Nephron (organoid): ENCODE measurements at regions not wholly inside any gene's neighbourhood (a gene's known extent, or its start where the extent isn't known, plus 50 kb on each side); places are given as distances from the start of the nearest gene placed in this dataset.

Experiments
- H3K27ac Mint-ChIP-seq, 3 experiments: 2 replicates each; pipeline ENCODE4 v1.8.0; 2020; ENCODE audit warnings: mixed read lengths in 3 of 3, mild to moderate bottlenecking in 2 of 3, moderate library complexity in 1 of 3
- H3K27me3 Mint-ChIP-seq: 2 replicates; pipeline ENCODE4 v1.8.0; 2021; ENCODE audit warnings: low read depth, mild to moderate bottlenecking, moderate library complexity, mixed read lengths
- H3K36me3 Mint-ChIP-seq: 2 replicates; pipeline ENCODE4 v1.8.0; 2020; ENCODE audit warnings: low read depth, mixed read lengths
- H3K4me1 Mint-ChIP-seq: 2 replicates; pipeline ENCODE4 v1.8.0; 2020; ENCODE audit warnings: mixed read lengths
- H3K4me3 Mint-ChIP-seq, 3 experiments: 2 replicates each; pipeline ENCODE4 v1.8.0; 2020; ENCODE audit warnings: mild to moderate bottlenecking in 3 of 3, mixed read lengths in 3 of 3, moderate library complexity in 2 of 3
- H3K9me3 Mint-ChIP-seq: 2 replicates; pipeline ENCODE4 v1.8.0; 2020; ENCODE audit warnings: mixed read lengths
- CTCF ChIP-seq, 3 experiments: fragments of 200-600 bp; sonication (generic); IDR thresholded peaks; one replicate each; pipeline ENCODE4 v1.5.0; 2021; ENCODE audit warnings: antibody characterized with exemption in 3 of 3; ENCODE audit not compliant: unreplicated experiment in 3 of 3

GRCh38 chr2:67658820-67659219, 261.7 kb downstream of the ETAA1 start:
- no peak overlapping the region for H3K27ac Mint-ChIP-seq
- no peak for TF ChIP-seq CTCF (IDR thresholded peaks at IDR 0.05; ENCODE audit: unreplicated experiment in 3 of 3)
- H3K9me3 Mint-ChIP-seq = peaks cover 26% of the 10 kb centered on the region
- no peaks in the 10 kb centered on the region for H3K4me1 Mint-ChIP-seq
- H3K36me3 Mint-ChIP-seq = peaks cover 5% of the 10 kb centered on the region
- no peak overlapping the region for H3K4me3 Mint-ChIP-seq
- no peaks in the 10 kb centered on the region for H3K27me3 Mint-ChIP-seq

- Mint-ChIP-seq H3K4me3 (no peak overlapping the region), H3K4me1 (no peaks in the 10 kb centered on the region), H3K9me3 (peaks cover 25% of the 10 kb centered on the region), H3K27ac (no peak overlapping the region), H3K27me3 (no peaks in the 10 kb centered on the region), H3K36me3 (peaks cover 3% of the 10 kb centered on the region)
- no peak for TF ChIP-seq CTCF (IDR thresholded peaks at IDR 0.05; ENCODE audit: unreplicated experiment in 3 of 3)
Measured at GRCh38 chr2:67660015-67660602, 263.0 kb downstream of the ETAA1 start.

- no peaks in the 10 kb centered on the region for H3K4me1 Mint-ChIP-seq
- no peaks in the 10 kb centered on the region for H3K36me3 Mint-ChIP-seq
- no peak overlapping the region for H3K27ac Mint-ChIP-seq
- H3K9me3 Mint-ChIP-seq = peaks cover 22% of the 10 kb centered on the region
- TF ChIP-seq CTCF (IDR thresholded peaks at IDR 0.05; ENCODE audit: unreplicated experiment in 3 of 3) = no peak
- no peaks in the 10 kb centered on the region for H3K27me3 Mint-ChIP-seq
- no peak overlapping the region for H3K4me3 Mint-ChIP-seq
Measured at GRCh38 chr2:67660871-67661270, 263.7 kb downstream of the ETAA1 start.

- no peaks in the 10 kb centered on the region for H3K27me3 Mint-ChIP-seq
- H3K9me3 Mint-ChIP-seq = peaks cover 22% of the 10 kb centered on the region
- no peaks in the 10 kb centered on the region for H3K36me3 Mint-ChIP-seq
- TF ChIP-seq CTCF (IDR thresholded peaks at IDR 0.05; ENCODE audit: unreplicated experiment in 3 of 3) = no peak
- H3K4me1 Mint-ChIP-seq = peaks cover 13% of the 10 kb centered on the region
- H3K4me3 Mint-ChIP-seq = no peak overlapping the region
- no peak overlapping the region for H3K27ac Mint-ChIP-seq
Measured at GRCh38 chr2:67662222-67662621, 265.1 kb downstream of the ETAA1 start.

- Mint-ChIP-seq H3K27me3 (no peaks in the 10 kb centered on the region), H3K9me3 (peaks cover 22% of the 10 kb centered on the region), H3K27ac (peak overlapping the region in 1 of 3 experiments; percentile 31), H3K4me1 (peaks cover 23% of the 10 kb centered on the region), H3K4me3 (no peak overlapping the region), H3K36me3 (no peaks in the 10 kb centered on the region)
- no peak for TF ChIP-seq CTCF (IDR thresholded peaks at IDR 0.05; ENCODE audit: unreplicated experiment in 3 of 3)
Measured at GRCh38 chr2:67663776-67664175, 266.6 kb downstream of the ETAA1 start.

- peaks cover 26% of the 10 kb centered on the region for H3K4me1 Mint-ChIP-seq
- H3K36me3 Mint-ChIP-seq = no peaks in the 10 kb centered on the region
- no peaks in the 10 kb centered on the region for H3K27me3 Mint-ChIP-seq
- no peak overlapping the region for H3K4me3 Mint-ChIP-seq
- peaks cover 3% of the 10 kb centered on the region for H3K9me3 Mint-ChIP-seq
- TF ChIP-seq CTCF (IDR thresholded peaks at IDR 0.05; ENCODE audit: unreplicated experiment in 3 of 3) = no peak
- peak overlapping the region; percentile 44 to 64 (median 51) for H3K27ac Mint-ChIP-seq
Measured at GRCh38 chr2:67666386-67667053, 269.4 kb downstream of the ETAA1 start.
